ENCODE measurements at regions not wholly inside any gene's neighbourhood (a gene's known extent, or its start where the extent isn't known, plus 50 kb on each side); places are given as distances from the start of the nearest gene placed in this dataset.

- TF ChIP-seq CTCF (IDR thresholded peaks at IDR 0.05; ENCODE audit: low read length) (no peak), EZH2 (optimal IDR thresholded peaks at IDR 0.05; ENCODE audit: low read depth, low read length) (no peak), EZH2phosphoT487 (IDR thresholded peaks at IDR 0.05; ENCODE audit: low read length) (no peak)
Measured at GRCh38 chr10:83666762-83667161, 472.5 kb upstream of the GHITM start.

Data from MM.1S (cell line).